Ovary (tissue), 7 donors: ENCODE measurements at regions not wholly inside any gene's neighbourhood (a gene's known extent, or its start where the extent isn't known, plus 50 kb on each side); places are given as distances from the start of the nearest gene placed in this dataset.

Source experiments
- DNase-seq, 5 donors: peaks; one replicate each; pipeline ENCODE4 v3.0.0-alpha.2; 2019 to 2020
- H3K27ac ChIP-seq, 2 donors: fragments of 200-600 bp; one replicate each; pipeline versions ENCODE4 v1.5.1 to v1.8.0; 2019 to 2022
- H3K27me3 ChIP-seq: fragments of 200-600 bp; one replicate; pipeline ENCODE4 v1.8.0; 2022
- H3K36me3 ChIP-seq: fragments of 200-600 bp; sonication (generic); one replicate; pipeline ENCODE4 v1.5.1; 2019
- H3K4me1 ChIP-seq: one replicate; pipeline ENCODE4 v1.8.1; 2013; ENCODE audit warnings: mild to moderate bottlenecking, moderate library complexity; ENCODE audit not compliant: insufficient read depth
- H3K4me3 ChIP-seq: fragments of 200-600 bp; sonication (generic); one replicate; pipeline ENCODE4 v1.5.1; 2017
- H3K9me3 ChIP-seq, 2 donors: fragments of 200-600 bp in 1 of 2; sonication (generic) in 1 of 2; one replicate each; pipeline versions ENCODE4 v1.5.1 to v1.8.1; 2013 to 2019; ENCODE audit warnings: mild to moderate bottlenecking in 1 of 2, moderate library complexity in 1 of 2
- CTCF ChIP-seq, 3 donors: fragments of 450-650 bp in 2 of 3; fragments of 200-600 bp in 1 of 3; IDR thresholded peaks; one replicate each; pipeline versions ENCODE4 v1.5.1 to v1.8.0; 2016 to 2022; ENCODE audit warnings: antibody characterized with exemption in 3 of 3, mild to moderate bottlenecking in 1 of 3
- EP300 ChIP-seq: sonication (generic); formaldehyde crosslinking; IDR thresholded peaks from one replicate; pipeline ENCODE4 v1.6.1; 2017; ENCODE audit warnings: antibody characterized with exemption
- POLR2A ChIP-seq: fragments of 450-650 bp; IDR thresholded peaks from one replicate; pipeline ENCODE4 v1.6.1; 2017; ENCODE audit warnings: antibody characterized with exemption, mild to moderate bottlenecking, moderate library complexity
- WGBS, 3 donors: extraction: QIAGEN DNeasy Blood & Tissue Kit in 1 of 3; methylation state at CpG; one replicate each; pipeline versions ENCODE4 v1.1.5 to v1.1.7; 2013 to 2017; 5-methylcytosine and 5-hydroxymethylcytosine counted together
- intact Hi-C, 4 donors: fragments of 100-400 bp; cut with DNase I; formaldehyde crosslinking; loops; one replicate each; pipeline versions ENCODE4 v1.11.0 to v1.15.1; 2022 to 2023
- donor health status: DM: no; HTN: no; CAD: no; lungs with moderate emphysema.
- donor health status: DM: no; HTN: no; CAD: no.
- donor health status: Bipolar disorder and iron deficiency.
- donor health status: DM: no; HTN: no; CAD: no.
- donor health status: DM: yes; HTN: yes; CAD: no.

- DNase-seq: no peak
- Histone ChIP-seq H3K4me3 (no peak overlapping the region), H3K9me3 (no peaks in the 10 kb centered on the region), H3K27me3 (no peaks in the 10 kb centered on the region), H3K27ac (no peak overlapping the region), H3K4me1 (no peaks in the 10 kb centered on the region), H3K36me3 (no peaks in the 10 kb centered on the region)
- no peak for TF ChIP-seq POLR2A
- TF ChIP-seq EP300: no peak
- TF ChIP-seq CTCF (IDR thresholded peaks at IDR 0.05): no peak
- intact Hi-C loops: no loop called here
- 83 to 88% (median 87%) methylated on average over 5 of the region's 5 CpGs for WGBS, 3 donors
Observed at GRCh38 chr2:111654829-111655228, 229.2 kb downstream of the ANAPC1 start.

- Histone ChIP-seq H3K27me3 (no peaks in the 10 kb centered on the region), H3K9me3 (no peaks in the 10 kb centered on the region), H3K4me3 (no peak overlapping the region), H3K4me1 (no peaks in the 10 kb centered on the region), H3K36me3 (no peaks in the 10 kb centered on the region), H3K27ac (no peak overlapping the region)
- DNase-seq: no peak
- 39 to 48% (median 45%) methylated on average over 9 of the region's 9 CpGs for WGBS, 3 donors
- no peak for TF ChIP-seq POLR2A
- TF ChIP-seq EP300: no peak
- TF ChIP-seq CTCF (IDR thresholded peaks at IDR 0.05): no peak
- intact Hi-C loops: no loop called here
Observed at GRCh38 chr2:111656436-111656835, 227.6 kb downstream of the ANAPC1 start.

GRCh38 chr2:111656894-111657293 is 227.1 kb downstream of the ANAPC1 start:
- no peaks in the 10 kb centered on the region for H3K4me1 ChIP-seq
- no peak overlapping the region for H3K4me3 ChIP-seq
- H3K36me3 ChIP-seq: no peaks in the 10 kb centered on the region
- DNase-seq: no peak
- no peak overlapping the region for H3K27ac ChIP-seq
- TF ChIP-seq CTCF (IDR thresholded peaks at IDR 0.05): no peak
- TF ChIP-seq EP300: no peak
- no peak for TF ChIP-seq POLR2A
- no peaks in the 10 kb centered on the region for H3K9me3 ChIP-seq
- intact Hi-C loops: no loop called here
- no peaks in the 10 kb centered on the region for H3K27me3 ChIP-seq
- 24 to 35% (median 29%) methylated on average over 11 of the region's 11 CpGs for WGBS, 3 donors

- Histone ChIP-seq H3K27me3 (no peaks in the 10 kb centered on the region), H3K4me3 (no peak overlapping the region), H3K36me3 (no peaks in the 10 kb centered on the region), H3K27ac (no peak overlapping the region), H3K4me1 (no peaks in the 10 kb centered on the region), H3K9me3 (no peaks in the 10 kb centered on the region)
- 91 to 94% (median 93%) methylated on average over 8 of the region's 8 CpGs for WGBS, 3 donors
- intact Hi-C loops: no loop called here
- TF ChIP-seq CTCF (IDR thresholded peaks at IDR 0.05): no peak
- no peak for TF ChIP-seq EP300
- no peak for TF ChIP-seq POLR2A
- no peak for DNase-seq
Observed at GRCh38 chr2:111657351-111657975, 226.5 kb downstream of the ANAPC1 start.
